Lower leg skin (tissue), 4 donors: ENCODE measurements at regions not wholly inside any gene's neighbourhood (a gene's known extent, or its start where the extent isn't known, plus 50 kb on each side); places are given as distances from the start of the nearest gene placed in this dataset.

ENCODE experiments used
- DNase-seq, 2 donors: peaks; one replicate each; pipeline ENCODE4 v3.0.0-alpha.2; 2019; ENCODE audit warnings: low spot score in 2 of 2
- H3K4me3 ChIP-seq: fragments of 200-600 bp; sonication (generic); 2 replicates; pipeline ENCODE4 v1.5.1; 2017; ENCODE audit warnings: mild to moderate bottlenecking, low read depth; ENCODE audit not compliant: poor library complexity, severe bottlenecking
- POLR2A ChIP-seq, 2 donors: fragments of 450-650 bp; IDR thresholded peaks; one replicate each; pipeline ENCODE4 v1.6.1; 2016 to 2017; ENCODE audit warnings: antibody characterized with exemption in 2 of 2, mild to moderate bottlenecking in 1 of 2, moderate library complexity in 1 of 2
- WGBS, 2 donors: methylation state at CpG; one replicate each; pipeline ENCODE4 v1.1.5; 2018; 5-methylcytosine and 5-hydroxymethylcytosine counted together
- intact Hi-C: fragments of 100-400 bp; cut with DNase I; formaldehyde crosslinking; loops from one replicate; pipeline ENCODE4 v1.15.0; 2023; ENCODE audit warnings: low total_unique reads
- TF ChIP-seq, protein P1 (sequence below), 3 donors: fragments of 450-650 bp; IDR thresholded peaks; one replicate each; pipeline ENCODE4 v1.5.1; 2016; ENCODE audit warnings: antibody characterized with exemption in 3 of 3, mild to moderate bottlenecking in 3 of 3, moderate library complexity in 2 of 3

DNA sequence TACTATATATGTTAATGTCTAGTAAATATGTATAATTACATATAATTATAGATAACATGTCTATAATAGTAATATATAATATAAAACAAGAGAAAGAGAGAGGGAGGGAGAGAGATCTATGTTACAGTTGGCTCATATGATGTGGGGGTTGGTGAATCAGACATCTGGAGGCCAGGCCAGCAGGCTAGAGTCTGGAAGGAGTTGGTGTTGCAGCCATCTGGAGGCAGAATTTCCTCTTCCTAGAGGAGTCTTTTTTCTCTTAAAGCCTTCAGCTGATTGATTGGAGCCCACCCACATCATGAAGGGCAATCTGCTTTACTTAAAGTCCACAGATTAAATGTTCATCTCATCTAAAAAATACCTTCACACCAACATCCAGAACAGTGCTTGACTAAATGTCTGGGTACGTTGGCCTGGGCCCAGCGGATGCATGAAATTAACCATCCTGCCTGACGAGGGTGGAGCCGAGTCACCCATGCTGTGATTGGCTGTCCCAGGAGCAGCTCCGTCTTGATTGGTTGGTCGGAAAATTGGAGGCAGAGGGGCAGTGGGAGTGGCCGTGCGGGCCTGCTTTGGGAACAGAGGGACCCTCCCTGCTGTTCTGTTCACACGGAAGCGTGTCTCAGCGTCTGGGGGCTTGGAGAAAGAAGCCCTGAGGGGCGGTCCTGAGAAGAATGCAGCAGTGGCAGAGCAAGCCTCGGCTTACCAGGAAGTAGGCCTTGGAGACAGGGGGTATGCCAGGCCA is 392.4 kb downstream of the QKI start:
- peak in 1 of 2 donors; percentile 71 for DNase-seq
- TF ChIP-seq POLR2A (IDR thresholded peaks at IDR 0.05) = no peak
- TF ChIP-seq, protein P1, sequence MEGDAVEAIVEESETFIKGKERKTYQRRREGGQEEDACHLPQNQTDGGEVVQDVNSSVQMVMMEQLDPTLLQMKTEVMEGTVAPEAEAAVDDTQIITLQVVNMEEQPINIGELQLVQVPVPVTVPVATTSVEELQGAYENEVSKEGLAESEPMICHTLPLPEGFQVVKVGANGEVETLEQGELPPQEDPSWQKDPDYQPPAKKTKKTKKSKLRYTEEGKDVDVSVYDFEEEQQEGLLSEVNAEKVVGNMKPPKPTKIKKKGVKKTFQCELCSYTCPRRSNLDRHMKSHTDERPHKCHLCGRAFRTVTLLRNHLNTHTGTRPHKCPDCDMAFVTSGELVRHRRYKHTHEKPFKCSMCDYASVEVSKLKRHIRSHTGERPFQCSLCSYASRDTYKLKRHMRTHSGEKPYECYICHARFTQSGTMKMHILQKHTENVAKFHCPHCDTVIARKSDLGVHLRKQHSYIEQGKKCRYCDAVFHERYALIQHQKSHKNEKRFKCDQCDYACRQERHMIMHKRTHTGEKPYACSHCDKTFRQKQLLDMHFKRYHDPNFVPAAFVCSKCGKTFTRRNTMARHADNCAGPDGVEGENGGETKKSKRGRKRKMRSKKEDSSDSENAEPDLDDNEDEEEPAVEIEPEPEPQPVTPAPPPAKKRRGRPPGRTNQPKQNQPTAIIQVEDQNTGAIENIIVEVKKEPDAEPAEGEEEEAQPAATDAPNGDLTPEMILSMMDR (IDR thresholded peaks at IDR 0.05) = no peak
- 85 to 91% methylated on average over 13 of the region's 13 CpGs for WGBS, 2 donors
- H3K4me3 ChIP-seq = no peak overlapping the region
- intact Hi-C loops = no loop called here

DNA sequence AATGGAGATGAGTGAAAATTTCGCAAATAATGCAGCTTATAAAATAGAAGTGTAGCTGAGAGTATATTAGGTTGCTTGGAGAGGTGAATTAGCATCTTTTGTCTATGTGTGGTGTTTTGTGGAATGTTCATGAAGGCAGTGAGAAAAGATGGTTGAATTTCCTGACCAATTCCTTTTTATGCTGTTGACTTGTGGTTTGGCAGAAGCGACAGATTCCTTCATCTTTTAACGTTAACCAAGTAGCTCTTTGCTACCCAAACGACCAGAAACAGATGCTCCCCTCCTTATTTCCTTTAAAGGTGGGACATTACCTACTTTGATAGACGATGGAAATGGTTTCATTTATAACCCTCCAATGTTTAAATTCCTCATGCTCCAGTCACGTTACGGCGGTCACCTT is 390.5 kb downstream of the QKI start:
- intact Hi-C loops = no loop called here
- 82 to 85% methylated on average over 8 of the region's 8 CpGs for WGBS, 2 donors
- no peak overlapping the region for H3K4me3 ChIP-seq
- TF ChIP-seq, protein P1 (IDR thresholded peaks at IDR 0.05) = no peak
- TF ChIP-seq POLR2A (IDR thresholded peaks at IDR 0.05) = no peak
- DNase-seq = no peak

DNA sequence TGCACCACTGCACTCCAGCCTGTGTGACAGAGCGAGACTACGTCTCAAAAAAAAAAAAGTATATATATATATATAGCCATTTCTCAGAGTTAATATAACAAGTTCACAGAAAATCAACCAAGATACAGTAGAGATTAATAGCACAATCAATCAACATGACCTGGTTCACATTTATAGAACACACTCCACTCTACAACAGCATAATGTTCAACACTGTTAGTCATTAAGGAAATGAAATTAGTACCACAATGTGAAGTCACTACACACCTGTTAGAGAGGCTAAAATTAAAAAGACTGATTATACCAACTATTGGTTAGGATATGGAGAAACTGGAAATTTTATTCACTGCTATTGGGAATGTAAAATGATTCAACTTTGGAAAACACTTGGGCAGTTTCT is 387.7 kb downstream of the QKI start:
- H3K4me3 ChIP-seq = no peak overlapping the region
- DNase-seq = no peak
- intact Hi-C loops = no loop called here
- TF ChIP-seq, protein P1 (IDR thresholded peaks at IDR 0.05) = no peak
- TF ChIP-seq POLR2A (IDR thresholded peaks at IDR 0.05) = no peak
- WGBS, 2 donors = 93 to 98% methylated on average over 2 of the region's 2 CpGs

DNA sequence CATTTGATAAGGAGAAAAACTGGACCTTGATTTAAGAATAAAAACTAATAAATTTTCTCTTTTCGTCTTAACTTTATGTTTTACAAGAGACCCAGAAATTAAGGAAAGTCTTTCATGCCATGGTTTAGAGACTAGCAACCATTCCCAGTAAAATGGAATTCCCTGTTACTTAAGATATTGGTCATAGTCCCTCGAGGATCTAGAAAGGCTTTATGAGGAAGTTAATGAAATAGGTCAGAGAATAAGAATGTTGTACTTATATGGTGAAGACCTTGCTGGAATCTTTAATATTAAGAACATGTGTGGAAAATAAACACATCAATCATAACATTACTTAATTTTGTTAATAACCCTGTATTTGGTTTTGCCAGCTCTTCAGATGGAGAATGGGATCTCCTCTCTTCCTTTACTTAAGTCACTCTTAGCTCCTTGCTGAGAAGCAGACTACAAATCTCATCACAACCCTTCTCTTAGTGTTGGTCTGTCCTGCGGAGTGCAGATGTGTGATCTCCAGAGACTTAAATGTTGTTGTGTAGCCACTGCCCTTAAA is 382.9 kb downstream of the QKI start:
- no peak overlapping the region for H3K4me3 ChIP-seq
- WGBS, 2 donors = 64 to 65% methylated on average over 3 of the region's 3 CpGs
- intact Hi-C loops = no loop called here
- DNase-seq = no peak
- TF ChIP-seq POLR2A (IDR thresholded peaks at IDR 0.05) = no peak
- TF ChIP-seq, protein P1 (IDR thresholded peaks at IDR 0.05) = no peak

GRCh38 chr6:163793011-163793983 is 378.8 kb downstream of the QKI start:
- H3K4me3 ChIP-seq = no peak overlapping the region
- no peak for DNase-seq
- no peak for TF ChIP-seq POLR2A (IDR thresholded peaks at IDR 0.05)
- TF ChIP-seq, protein P1 (IDR thresholded peaks at IDR 0.05) = no peak
- WGBS, 2 donors = 63 to 65% methylated on average over 4 of the region's 4 CpGs
- intact Hi-C loops = no loop called here
